IMR-90 (cell line): ENCODE measurements at regions not wholly inside any gene's neighbourhood (a gene's known extent, or its start where the extent isn't known, plus 50 kb on each side); places are given as distances from the start of the nearest gene placed in this dataset.

ENCODE experiments used
- ATAC-seq: fragments of 200-7000 bp; cut with Tn5 transposase; 2 replicates; pipeline ENCODE4 v1.9.1; 2020; ENCODE audit warnings: low read depth, mild to moderate bottlenecking, moderate library complexity
- BruUV-seq: library from RNA; stranded (reverse); fragments of 400-500 nt; replicated peaks from 2 replicates; lab custom pipeline; 2021; lab: Mats Ljungman, UMichigan
- CTCF ChIA-PET: fragments of 300-600 bp; formaldehyde crosslinking; extraction: SDS; loops from one replicate; lab custom pipeline; 2021; ENCODE audit warnings: antibody characterized with exemption; lab: Yijun Ruan, JAX
- POLR2A ChIA-PET: fragments of 300-600 bp; sonication (Branson Sonifier 250); formaldehyde crosslinking; loops from one replicate; lab custom pipeline; 2022; ENCODE audit warnings: antibody characterized with exemption; ENCODE audit not compliant: unreplicated experiment; lab: Charles Lee
- DNase-seq: peaks from one replicate; pipeline ENCODE4 v3.0.0; 2013
- H2AFZ ChIP-seq: replicated peaks from 2 replicates; pipeline ENCODE3; 2013; ENCODE audit warnings: low read length, mild to moderate bottlenecking; ENCODE audit not compliant: poor library complexity
- H2AK5ac ChIP-seq: 2 replicates; pipeline ENCODE4 v1.6.1; 2013; ENCODE audit warnings: low read depth, low read length, inconsistent platforms
- H2AK9ac ChIP-seq: replicated peaks from 2 replicates; pipeline ENCODE3; 2013; ENCODE audit warnings: mild to moderate bottlenecking, low read depth, low read length, moderate library complexity; ENCODE audit not compliant: poor library complexity
- H2BK120ac ChIP-seq: 2 replicates; pipeline ENCODE4 v1.6.1; 2013; ENCODE audit warnings: low read depth, low read length, inconsistent platforms
- H2BK15ac ChIP-seq: 3 replicates; pipeline ENCODE4 v1.6.1; 2013; ENCODE audit warnings: low read depth, low read length, inconsistent platforms
- H2BK20ac ChIP-seq: 2 replicates; pipeline ENCODE4 v1.6.1; 2013; ENCODE audit warnings: low read depth, mild to moderate bottlenecking, inconsistent platforms, low read length, moderate library complexity
- H2BK5ac ChIP-seq: 2 replicates; pipeline ENCODE4 v1.6.1; 2013; ENCODE audit warnings: mild to moderate bottlenecking, low read depth, low read length, inconsistent platforms; ENCODE audit not compliant: poor library complexity, severe bottlenecking
- H3K14ac ChIP-seq: replicated peaks from 2 replicates; pipeline ENCODE4 v1.6.1; 2013; ENCODE audit warnings: low read depth, low read length, inconsistent platforms
- H3K18ac ChIP-seq: 2 replicates; pipeline ENCODE4 v1.6.1; 2013; ENCODE audit warnings: low read depth, low read length, control low read depth
- H3K23ac ChIP-seq: 2 replicates; pipeline ENCODE4 v1.6.1; 2013; ENCODE audit warnings: low read depth, low read length, inconsistent platforms
- H3K27ac ChIP-seq: 2 replicates; pipeline ENCODE4 v1.5.1; 2013; ENCODE audit warnings: mild to moderate bottlenecking, control low read depth, low read length; ENCODE audit not compliant: insufficient read depth
- H3K27me3 ChIP-seq: 2 replicates; pipeline ENCODE4 v1.6.1; 2013; ENCODE audit warnings: low read length; ENCODE audit not compliant: control insufficient read depth, insufficient read depth
- H3K36me3 ChIP-seq: 2 replicates; pipeline ENCODE4 v1.6.1; 2013; ENCODE audit warnings: low read length, mixed read lengths; ENCODE audit not compliant: control insufficient read depth, insufficient read depth
- H3K4ac ChIP-seq: 2 replicates; pipeline ENCODE4 v1.6.1; 2013; ENCODE audit warnings: low read depth, low read length, inconsistent platforms
- H3K4me1 ChIP-seq: 2 replicates; pipeline ENCODE4 v1.6.1; 2013; ENCODE audit warnings: low read length, mixed read lengths; ENCODE audit not compliant: control insufficient read depth, insufficient read depth
- H3K4me2 ChIP-seq: 2 replicates; pipeline ENCODE4 v1.6.1; 2013; ENCODE audit warnings: low read depth, mild to moderate bottlenecking, control low read depth, low read length, moderate library complexity
- H3K4me3 ChIP-seq: 2 replicates; pipeline ENCODE4 v1.5.1; 2013; ENCODE audit warnings: low read depth, mild to moderate bottlenecking, control low read depth, low read length, moderate library complexity; ENCODE audit not compliant: insufficient read depth
- H3K56ac ChIP-seq: 2 replicates; pipeline ENCODE4 v1.6.1; 2013; ENCODE audit warnings: low read length, inconsistent platforms; ENCODE audit not compliant: insufficient read depth; ENCODE audit errors: extremely low read depth
- H3K79me1 ChIP-seq, 2 experiments: 2 replicates each; pipeline ENCODE4 v1.6.1; 2013; ENCODE audit warnings: low read length in 2 of 2, inconsistent platforms in 1 of 2, low read depth in 1 of 2
- H3K9ac ChIP-seq: 2 replicates; pipeline ENCODE4 v1.6.1; 2013; ENCODE audit warnings: low read depth, low read length, control low read depth
- H3K9me1 ChIP-seq: 2 replicates; pipeline ENCODE4 v1.6.1; 2013; ENCODE audit warnings: low read length, inconsistent platforms; ENCODE audit not compliant: insufficient read depth
- H3K9me3 ChIP-seq: 2 replicates; pipeline ENCODE4 v1.6.1; 2013; ENCODE audit warnings: low read length; ENCODE audit not compliant: control insufficient read depth, insufficient read depth
- H4K20me1 ChIP-seq: 2 replicates; pipeline ENCODE4 v1.6.1; 2013; ENCODE audit warnings: low read length, inconsistent platforms; ENCODE audit not compliant: insufficient read depth
- H4K5ac ChIP-seq: 2 replicates; pipeline ENCODE4 v1.6.1; 2013; ENCODE audit warnings: mild to moderate bottlenecking, low read depth, low read length, control low read depth
- H4K8ac ChIP-seq, 2 experiments: 2 replicates each; pipeline ENCODE4 v1.6.1; 2013; ENCODE audit warnings: low read depth in 2 of 2, low read length in 2 of 2, control low read depth in 1 of 2, inconsistent platforms in 1 of 2
- H4K91ac ChIP-seq: 2 replicates; pipeline ENCODE4 v1.6.1; 2013; ENCODE audit warnings: low read depth, low read length, inconsistent platforms; ENCODE audit not compliant: insufficient read depth
- POLR2A ChIP-seq: IDR thresholded peaks from 2 replicates; pipeline ENCODE4 v1.6.1; 2012; ENCODE audit warnings: mild to moderate bottlenecking, low read depth, low read length
- WGBS, 2 experiments: methylation state at CpG; one replicate each; pipeline versions ENCODE4 v1.1.5 to v1.1.7; 2013; ENCODE audit warnings: missing lambda C conversion rate in 2 of 2; ENCODE audit not compliant: insufficient read length in 1 of 2; ENCODE audit errors: extremely low coverage in 2 of 2; 5-methylcytosine and 5-hydroxymethylcytosine counted together
- dilution Hi-C: fragments of 300-500 bp; cut with HindIII; formaldehyde crosslinking; loops from one replicate; pipeline ENCODE4 v1.14.3; 2018; ENCODE audit warnings: low sequenced_read_pairs; ENCODE audit not compliant: unreplicated experiment
- in situ Hi-C: fragments of 300-500 bp; cut with MboI; formaldehyde crosslinking; loops from 3 replicates; pipeline ENCODE4 v1.14.3; 2019; ENCODE audit warnings: low sequenced_read_pairs, inconsistent platforms, mixed read lengths
- intact Hi-C: fragments of 100-400 bp; cut with micrococcal nuclease; formaldehyde crosslinking; loops from 2 replicates; pipeline ENCODE4 v1.10.0; 2022

DNA sequence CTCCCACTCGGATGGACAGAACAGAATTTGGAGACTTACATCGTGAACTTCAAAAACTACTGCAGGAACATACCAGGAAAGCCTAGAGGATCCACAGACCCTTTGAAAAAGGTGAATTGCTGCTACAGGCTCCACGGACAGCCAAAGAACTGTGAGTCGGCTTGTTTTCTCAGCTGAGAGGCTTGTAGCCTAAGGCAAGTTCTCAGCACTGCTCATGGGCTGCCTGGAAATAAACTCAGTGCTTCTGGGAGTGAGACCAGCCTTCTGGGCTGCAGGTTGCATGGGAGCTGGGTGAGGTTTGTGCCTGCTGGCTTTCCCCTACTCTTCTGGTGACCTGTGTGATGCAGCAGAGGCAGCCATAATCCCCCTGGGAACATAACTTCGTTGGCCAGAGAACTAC lies 1397.6 kb downstream of the FAM133A start:
- ChIA-PET CTCF (interaction anchor here (0.6 to 0.9 kb wide), 2 partner anchors 24 to 279 kb away, joined by 3 read pairs; no protein-coding TSS in a partner anchor), POLR2A (no interaction called here)
- in situ Hi-C loops: no loop called here
- Histone ChIP-seq H3K14ac (no peak overlapping the region), H3K4ac (no peak overlapping the region), H2AK5ac (no peak overlapping the region), H3K9me1 (no peaks in the 10 kb centered on the region), H4K20me1 (no peaks in the 10 kb centered on the region), H4K5ac (no peak overlapping the region), H2BK5ac (no peak overlapping the region), H2BK120ac (no peak overlapping the region), H3K56ac (no peak overlapping the region), H3K9ac (no peak overlapping the region), H3K27me3 (no peaks in the 10 kb centered on the region; the same call in 1 of the 2 replicates), H3K18ac (no peak overlapping the region), H3K4me3 (no peak overlapping the region), H3K36me3 (no peaks in the 10 kb centered on the region), H4K8ac (no peak overlapping the region), H4K91ac (no peak overlapping the region), H3K27ac (no peak overlapping the region), H3K79me1 (no peaks in the 10 kb centered on the region), H3K4me2 (no peak overlapping the region), H2AK9ac (no peak overlapping the region), H2AFZ (no peak overlapping the region), H2BK15ac (no peak overlapping the region), H3K4me1 (no peaks in the 10 kb centered on the region), H3K23ac (no peak overlapping the region), H2BK20ac (no peak overlapping the region), H3K9me3 (no peaks in the 10 kb centered on the region)
- WGBS, 2 experiments: 43% methylated on average over 5 of the region's 5 CpGs; no CpG with 5 or more reads in 1 of the 2 experiments
- DNase-seq: peak; percentile 2
- dilution Hi-C loops: no loop called here
- no peak for ATAC-seq
- no TSS peak for BruUV-seq
- no peak for TF ChIP-seq POLR2A
- intact Hi-C loops: no loop called here
